ENCODE measurements at regions not wholly inside any gene's neighbourhood (a gene's known extent, or its start where the extent isn't known, plus 50 kb on each side); places are given as distances from the start of the nearest gene placed in this dataset.

DNA sequence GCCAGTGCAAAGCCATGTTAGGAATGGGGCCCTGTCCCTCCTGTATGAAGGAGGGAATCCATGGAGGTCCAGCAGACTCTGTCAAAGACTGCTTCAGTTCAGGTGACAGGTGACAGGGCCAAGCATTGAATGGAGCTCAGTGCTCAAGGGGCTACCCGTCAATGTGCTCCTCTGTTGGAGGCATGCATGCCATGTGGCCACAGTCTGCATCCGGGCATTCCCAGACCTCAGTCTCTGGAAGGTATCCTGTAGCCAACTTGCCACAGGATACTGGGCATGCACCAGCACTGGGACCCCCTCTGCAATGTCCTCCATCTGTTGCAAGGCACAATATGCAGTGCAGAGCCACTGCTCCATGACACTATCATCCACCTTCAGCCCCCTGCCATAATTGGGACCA, 136.1 kb upstream of the GATB start:
- no peak overlapping the region for H3K4me3 Mint-ChIP-seq
- no peak overlapping the region for H3K27ac Mint-ChIP-seq (ENCODE audit: low read depth)
- peaks cover 5% of the 10 kb centered on the region for H3K9me3 Mint-ChIP-seq
- H3K27me3 Mint-ChIP-seq, result no peaks in the 10 kb centered on the region
- no peak for ATAC-seq (replicated peaks; ENCODE audit: extremely low read depth, poor library complexity, severe bottlenecking)
- no peaks in the 10 kb centered on the region for H3K4me1 Mint-ChIP-seq
- H3K36me3 Mint-ChIP-seq (ENCODE audit: insufficient read depth), result no peaks in the 10 kb centered on the region
- no peak for DNase-seq (ENCODE audit: low spot score in 2 of 2)

DNA sequence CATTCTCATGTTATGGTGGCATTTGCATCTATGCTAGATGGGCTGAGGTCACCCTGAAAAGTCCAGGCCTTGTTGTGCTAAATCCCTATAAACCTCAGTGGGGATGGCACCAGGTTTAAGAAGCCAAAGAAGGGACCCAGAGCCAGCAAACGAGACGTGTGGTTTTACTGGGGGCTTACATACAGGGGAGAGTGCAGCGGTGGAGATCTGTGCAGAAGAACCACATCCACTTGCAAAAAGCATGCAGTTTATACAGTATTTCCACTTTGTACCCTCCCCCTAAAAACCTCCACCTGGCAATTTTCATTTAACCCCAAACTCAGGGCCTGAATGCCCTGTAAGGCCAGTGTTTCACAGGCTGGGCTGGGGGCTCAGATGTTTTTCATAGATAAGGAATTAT, 134.9 kb upstream of the GATB start:
- DNase-seq (ENCODE audit: low spot score in 2 of 2) (no peak), ATAC-seq (replicated peaks; ENCODE audit: extremely low read depth, poor library complexity, severe bottlenecking) (no peak)
- Mint-ChIP-seq H3K4me3 (no peak overlapping the region), H3K9me3 (peaks cover 5% of the 10 kb centered on the region), H3K36me3 (ENCODE audit: insufficient read depth) (no peaks in the 10 kb centered on the region), H3K27ac (ENCODE audit: low read depth) (no peak overlapping the region), H3K27me3 (no peaks in the 10 kb centered on the region), H3K4me1 (no peaks in the 10 kb centered on the region)

DNA sequence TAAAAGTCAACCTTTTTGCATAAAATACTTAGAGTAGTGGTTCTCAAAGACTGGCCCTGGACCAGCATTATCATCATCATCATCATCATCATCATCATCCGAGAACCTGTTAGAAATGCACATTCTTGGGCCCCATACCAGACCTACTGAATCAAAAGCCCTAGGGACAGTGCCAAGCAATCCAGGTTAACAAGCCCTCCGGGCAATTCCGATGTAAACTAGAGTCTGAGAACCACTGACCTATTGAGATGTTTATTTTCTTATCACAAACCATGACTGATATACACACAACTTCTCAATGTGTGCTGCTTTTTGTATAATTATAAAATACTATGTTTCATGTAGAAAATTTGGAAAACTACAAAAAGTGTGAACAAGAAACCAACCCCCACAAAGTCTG, 133.4 kb upstream of the GATB start:
- Mint-ChIP-seq H3K36me3 (ENCODE audit: insufficient read depth) (no peaks in the 10 kb centered on the region), H3K4me1 (no peaks in the 10 kb centered on the region), H3K27ac (ENCODE audit: low read depth) (no peak overlapping the region), H3K27me3 (no peaks in the 10 kb centered on the region), H3K4me3 (no peak overlapping the region), H3K9me3 (no peaks in the 10 kb centered on the region)
- ATAC-seq (replicated peaks; ENCODE audit: extremely low read depth, poor library complexity, severe bottlenecking), result no peak
- DNase-seq (ENCODE audit: low spot score in 2 of 2), result no peak

DNA sequence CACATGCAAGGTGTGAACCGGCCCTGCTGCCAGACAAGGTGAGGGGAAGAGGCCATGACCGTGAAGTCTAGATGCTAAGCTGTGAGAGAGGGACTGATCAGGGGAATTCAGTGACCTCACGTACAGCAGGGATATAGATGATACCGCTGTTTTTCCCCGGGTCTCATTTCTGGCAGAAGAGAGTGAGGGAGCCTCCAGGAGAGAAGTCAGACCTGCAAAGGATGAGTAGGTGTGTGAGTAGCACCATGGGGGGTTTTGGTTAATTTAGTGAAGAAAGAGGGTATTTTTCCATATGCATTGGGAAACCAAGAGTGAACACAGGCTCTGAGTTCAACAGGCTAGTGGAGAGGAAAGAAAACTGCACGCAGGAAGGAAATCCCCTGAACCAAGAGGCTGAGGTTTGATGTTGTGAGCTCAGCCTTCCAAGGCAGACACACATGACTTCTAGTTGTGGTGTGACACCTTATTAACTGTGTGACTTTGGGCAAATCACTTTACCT, 127.6 kb upstream of the GATB start:
- H3K36me3 Mint-ChIP-seq (ENCODE audit: insufficient read depth), result no peaks in the 10 kb centered on the region
- H3K4me1 Mint-ChIP-seq, result peaks cover 15% of the 10 kb centered on the region
- ATAC-seq (replicated peaks; ENCODE audit: extremely low read depth, poor library complexity, severe bottlenecking), result peak; percentile 90
- no peaks in the 10 kb centered on the region for H3K9me3 Mint-ChIP-seq
- peak overlapping the region; percentile 72 for H3K27ac Mint-ChIP-seq (ENCODE audit: low read depth)
- peak in 1 of 2 donors; percentile 28 for DNase-seq (ENCODE audit: low spot score in 2 of 2)
- peak overlapping the region; percentile 8 for H3K4me3 Mint-ChIP-seq
- no peaks in the 10 kb centered on the region for H3K27me3 Mint-ChIP-seq

DNA sequence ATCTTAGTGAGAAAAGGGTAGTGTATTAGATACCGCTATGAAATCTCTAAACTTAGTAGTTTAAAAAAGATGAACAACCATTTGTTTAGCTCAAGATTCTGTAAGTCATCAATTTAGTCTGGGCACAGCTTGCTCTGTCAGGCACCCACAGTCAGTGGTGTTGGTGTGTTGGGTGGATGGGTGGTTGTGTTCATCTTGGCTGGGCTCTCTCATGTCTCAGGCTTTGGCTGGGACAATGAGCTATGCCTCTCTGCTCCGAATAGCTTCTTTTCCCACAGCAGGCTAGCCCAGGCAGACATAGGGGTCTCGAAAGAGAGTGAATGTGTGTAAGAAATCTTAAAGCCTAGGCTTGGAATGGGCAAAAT, 127.0 kb upstream of the GATB start:
- ATAC-seq (replicated peaks; ENCODE audit: extremely low read depth, poor library complexity, severe bottlenecking) (no peak), DNase-seq (ENCODE audit: low spot score in 2 of 2) (no peak)
- no peaks in the 10 kb centered on the region for H3K36me3 Mint-ChIP-seq (ENCODE audit: insufficient read depth)
- peak overlapping the region; percentile 8 for H3K4me3 Mint-ChIP-seq
- peaks cover 21% of the 10 kb centered on the region for H3K4me1 Mint-ChIP-seq
- H3K9me3 Mint-ChIP-seq, result no peaks in the 10 kb centered on the region
- H3K27ac Mint-ChIP-seq (ENCODE audit: low read depth), result peak overlapping the region; percentile 72
- no peaks in the 10 kb centered on the region for H3K27me3 Mint-ChIP-seq

DNA sequence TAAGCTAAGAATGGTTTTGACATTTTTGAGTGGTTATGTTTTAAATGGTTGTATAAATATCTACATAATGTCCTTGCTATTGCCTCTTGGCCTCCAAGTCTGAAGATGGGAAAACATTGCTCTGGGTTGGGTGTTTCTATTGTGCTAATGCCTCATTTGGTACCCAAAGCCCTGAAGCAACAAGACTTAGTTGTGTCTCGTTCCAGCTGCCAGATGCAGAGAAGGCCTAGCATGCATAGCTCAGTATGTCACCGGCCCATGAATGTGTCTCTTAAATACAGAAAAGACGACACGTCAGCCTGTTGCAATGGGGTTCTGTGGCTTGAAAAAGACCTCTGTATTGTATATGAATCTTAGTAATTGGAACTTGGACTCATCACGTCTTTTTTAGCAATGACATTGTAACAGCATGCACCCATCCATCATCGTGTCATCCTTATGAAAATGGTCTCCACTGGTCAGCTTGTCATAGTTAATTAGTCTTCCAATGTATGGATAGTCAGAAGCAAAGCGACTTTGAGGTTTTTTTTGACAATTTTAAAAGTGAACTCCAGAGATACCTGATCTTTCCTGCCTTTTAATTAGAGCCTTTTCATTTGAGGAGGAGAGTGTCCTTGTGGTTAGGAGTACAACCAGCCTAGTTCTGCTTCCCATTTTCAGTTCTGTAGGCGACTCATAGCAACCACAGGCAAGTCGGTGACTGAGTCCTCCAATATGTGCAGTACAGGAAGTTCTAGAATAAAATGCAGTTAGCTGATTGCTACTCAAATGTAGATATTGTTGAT, 126.4 kb upstream of the GATB start:
- Mint-ChIP-seq H3K36me3 (ENCODE audit: insufficient read depth) (no peaks in the 10 kb centered on the region), H3K4me1 (peaks cover 27% of the 10 kb centered on the region), H3K27ac (ENCODE audit: low read depth) (peak overlapping the region; percentile 22), H3K9me3 (no peaks in the 10 kb centered on the region), H3K4me3 (no peak overlapping the region), H3K27me3 (no peaks in the 10 kb centered on the region)
- ATAC-seq (replicated peaks; ENCODE audit: extremely low read depth, poor library complexity, severe bottlenecking) (no peak), DNase-seq (ENCODE audit: low spot score in 2 of 2) (no peak)

DNA sequence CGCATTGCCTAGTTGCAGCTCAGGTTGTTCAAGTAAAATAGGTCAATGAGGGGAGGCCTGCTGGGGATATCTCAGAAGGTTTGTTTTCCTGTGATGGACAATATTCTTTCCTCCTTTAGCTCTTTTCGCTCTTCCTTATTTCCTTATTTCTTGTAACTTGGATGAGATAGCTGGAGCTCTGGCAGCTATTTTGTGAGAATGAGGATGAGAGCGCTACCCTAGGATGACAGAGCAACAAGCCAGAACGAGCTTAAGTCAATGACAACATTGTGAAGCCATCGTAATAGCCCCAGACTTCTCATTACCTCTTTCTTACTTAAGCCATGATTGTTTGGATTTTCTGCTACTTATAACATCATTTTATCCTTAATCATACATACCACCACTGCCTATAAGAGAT, 124.3 kb upstream of the GATB start:
- DNase-seq (ENCODE audit: low spot score in 2 of 2), result no peak
- H3K27me3 Mint-ChIP-seq, result no peaks in the 10 kb centered on the region
- no peaks in the 10 kb centered on the region for H3K36me3 Mint-ChIP-seq (ENCODE audit: insufficient read depth)
- no peak overlapping the region for H3K4me3 Mint-ChIP-seq
- no peak overlapping the region for H3K27ac Mint-ChIP-seq (ENCODE audit: low read depth)
- peaks cover 40% of the 10 kb centered on the region for H3K4me1 Mint-ChIP-seq
- H3K9me3 Mint-ChIP-seq, result no peaks in the 10 kb centered on the region
- no peak for ATAC-seq (replicated peaks; ENCODE audit: extremely low read depth, poor library complexity, severe bottlenecking)

DNA sequence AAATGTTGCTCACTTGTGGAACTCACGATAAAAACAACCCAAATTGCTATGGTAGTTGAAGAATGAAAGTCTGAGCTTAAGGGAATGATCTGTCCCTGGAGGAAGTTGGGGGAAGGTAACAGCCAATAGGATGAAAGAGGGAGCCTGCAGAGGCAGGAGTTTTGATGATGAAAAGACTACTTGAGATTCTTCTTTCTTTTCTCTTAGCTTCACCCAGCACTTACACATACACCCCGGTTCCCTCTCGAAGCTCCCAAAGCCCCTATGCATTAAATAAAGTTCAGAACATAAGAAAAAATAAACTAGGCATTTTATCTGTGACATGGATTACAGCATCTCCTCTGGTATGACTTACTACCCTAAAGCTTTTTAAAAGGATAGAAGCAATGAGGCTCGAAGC, 122.9 kb upstream of the GATB start:
- H3K9me3 Mint-ChIP-seq, result no peaks in the 10 kb centered on the region
- ATAC-seq (replicated peaks; ENCODE audit: extremely low read depth, poor library complexity, severe bottlenecking), result no peak
- H3K27ac Mint-ChIP-seq (ENCODE audit: low read depth), result no peak overlapping the region
- no peak overlapping the region for H3K4me3 Mint-ChIP-seq
- H3K27me3 Mint-ChIP-seq, result no peaks in the 10 kb centered on the region
- no peaks in the 10 kb centered on the region for H3K36me3 Mint-ChIP-seq (ENCODE audit: insufficient read depth)
- DNase-seq (ENCODE audit: low spot score in 2 of 2), result no peak
- peaks cover 40% of the 10 kb centered on the region for H3K4me1 Mint-ChIP-seq

DNA sequence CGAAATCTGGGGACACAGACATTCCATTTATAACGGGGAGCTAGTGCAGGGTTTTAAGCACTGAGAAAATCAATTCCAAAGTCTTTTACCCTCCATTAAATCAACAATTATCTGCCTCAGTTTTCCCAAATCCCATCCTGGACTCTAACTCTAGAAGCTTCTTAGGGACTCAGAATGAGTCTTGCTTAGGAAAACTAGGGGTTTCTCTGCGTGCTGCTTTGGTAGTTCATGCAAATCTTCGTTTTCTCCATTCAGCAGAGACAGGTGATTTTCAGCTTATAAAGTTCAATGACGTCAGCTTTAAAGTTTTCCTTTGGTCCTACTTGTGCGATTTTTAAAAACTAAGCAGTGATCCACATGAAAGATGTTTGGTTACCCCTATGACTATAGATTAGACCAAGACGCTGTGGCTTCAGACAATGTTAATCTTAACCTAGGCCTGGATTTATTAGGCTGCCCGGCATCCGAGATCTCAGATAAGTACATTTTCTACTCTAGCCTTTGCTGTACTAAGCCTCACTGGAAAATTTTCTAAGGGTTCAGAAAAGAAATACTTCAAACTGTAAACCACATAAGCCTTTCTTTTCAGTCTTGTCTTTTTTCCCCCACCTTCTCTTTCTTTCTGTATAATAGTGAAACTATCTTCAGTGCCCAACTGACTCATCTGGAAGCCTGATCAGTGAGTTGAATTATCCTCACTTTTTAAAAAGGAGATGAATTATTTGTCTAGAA, 121.4 kb upstream of the GATB start:
- no peak for DNase-seq (ENCODE audit: low spot score in 2 of 2)
- no peak overlapping the region for H3K4me3 Mint-ChIP-seq

DNA sequence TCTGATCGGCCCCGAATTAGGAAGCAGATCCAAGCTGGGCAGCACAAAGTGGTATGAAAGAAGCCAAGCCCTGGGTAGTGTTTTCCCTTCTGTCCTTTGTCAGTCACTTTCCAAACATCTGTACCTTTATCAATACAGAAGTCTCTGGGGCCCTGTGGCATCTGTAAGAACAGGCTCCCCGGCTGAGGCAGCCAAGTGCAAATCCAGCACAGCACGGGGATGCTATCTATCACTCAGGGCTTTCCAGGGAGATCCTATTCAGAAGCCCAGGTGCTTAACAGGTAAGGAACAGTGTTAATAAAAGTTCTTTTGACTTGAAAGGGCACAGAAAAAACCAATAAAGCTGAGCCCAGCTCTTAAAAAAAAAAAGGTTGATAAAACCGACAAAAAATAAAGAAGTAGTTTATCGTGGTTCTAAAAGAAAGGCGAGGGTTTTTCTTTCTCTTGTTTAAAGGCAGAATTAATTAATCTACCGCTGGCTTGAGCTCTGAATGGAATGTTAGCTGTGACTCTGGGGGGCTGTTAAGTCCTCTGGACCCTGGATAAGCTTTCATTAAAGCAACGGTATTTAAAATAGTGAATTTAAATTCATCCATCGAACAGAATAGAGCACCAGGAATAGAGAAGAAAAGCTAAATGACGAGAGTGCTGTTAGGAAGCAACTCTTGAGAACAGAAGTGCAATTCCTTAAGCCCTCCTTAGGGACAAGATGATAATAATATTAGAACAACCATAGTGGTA, 119.1 kb upstream of the GATB start:
- Mint-ChIP-seq H3K4me1 (peaks cover 25% of the 10 kb centered on the region), H3K4me3 (no peak overlapping the region), H3K36me3 (ENCODE audit: insufficient read depth) (no peaks in the 10 kb centered on the region), H3K27me3 (no peaks in the 10 kb centered on the region), H3K27ac (ENCODE audit: low read depth) (no peak overlapping the region), H3K9me3 (no peaks in the 10 kb centered on the region)
- DNase-seq (ENCODE audit: low spot score in 2 of 2) (no peak), ATAC-seq (replicated peaks; ENCODE audit: extremely low read depth, poor library complexity, severe bottlenecking) (no peak)

More for the DNA sequence above, 121.4 kb upstream of the GATB start:
- ATAC-seq (replicated peaks; ENCODE audit: extremely low read depth, poor library complexity, severe bottlenecking), result no peak
- H3K9me3 Mint-ChIP-seq, result no peaks in the 10 kb centered on the region
- no peaks in the 10 kb centered on the region for H3K36me3 Mint-ChIP-seq (ENCODE audit: insufficient read depth)
- H3K27ac Mint-ChIP-seq (ENCODE audit: low read depth), result peak overlapping the region; percentile 44
- no peaks in the 10 kb centered on the region for H3K27me3 Mint-ChIP-seq
- peaks cover 26% of the 10 kb centered on the region for H3K4me1 Mint-ChIP-seq

DNA sequence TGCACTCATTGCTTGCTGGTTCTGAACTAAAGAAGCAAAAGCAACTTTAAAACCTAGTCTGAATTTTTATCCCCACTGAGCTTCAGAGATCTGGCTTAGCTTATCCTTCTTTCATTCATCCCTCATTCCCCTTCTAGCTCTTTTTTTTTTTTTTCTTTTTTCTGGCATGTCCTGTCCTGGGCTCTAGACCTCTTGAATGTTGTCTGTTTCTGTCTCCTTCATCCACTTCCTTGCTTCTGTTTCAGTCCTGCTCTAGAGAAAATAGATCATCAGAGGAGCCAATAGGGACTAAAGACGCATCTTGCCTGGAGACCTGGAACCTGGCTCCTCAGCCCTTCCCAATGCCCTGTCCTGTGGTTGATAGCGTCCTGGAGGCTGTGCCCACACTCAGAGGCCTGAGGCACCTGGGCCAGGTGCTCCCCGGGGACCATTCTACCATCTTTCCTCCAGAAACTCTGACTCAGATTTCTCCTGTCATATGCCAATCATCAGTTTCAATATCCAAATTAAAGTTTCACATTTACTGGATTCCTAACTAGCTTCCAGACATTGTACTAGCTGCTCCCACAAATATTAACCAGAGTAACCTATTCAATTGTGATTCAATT, 115.7 kb upstream of the GATB start:
- DNase-seq (ENCODE audit: low spot score in 2 of 2) (no peak), ATAC-seq (replicated peaks; ENCODE audit: extremely low read depth, poor library complexity, severe bottlenecking) (no peak)
- Mint-ChIP-seq H3K4me1 (peaks cover 6% of the 10 kb centered on the region), H3K27me3 (no peaks in the 10 kb centered on the region), H3K36me3 (ENCODE audit: insufficient read depth) (no peaks in the 10 kb centered on the region), H3K27ac (ENCODE audit: low read depth) (no peak overlapping the region), H3K9me3 (no peaks in the 10 kb centered on the region), H3K4me3 (no peak overlapping the region)

DNA sequence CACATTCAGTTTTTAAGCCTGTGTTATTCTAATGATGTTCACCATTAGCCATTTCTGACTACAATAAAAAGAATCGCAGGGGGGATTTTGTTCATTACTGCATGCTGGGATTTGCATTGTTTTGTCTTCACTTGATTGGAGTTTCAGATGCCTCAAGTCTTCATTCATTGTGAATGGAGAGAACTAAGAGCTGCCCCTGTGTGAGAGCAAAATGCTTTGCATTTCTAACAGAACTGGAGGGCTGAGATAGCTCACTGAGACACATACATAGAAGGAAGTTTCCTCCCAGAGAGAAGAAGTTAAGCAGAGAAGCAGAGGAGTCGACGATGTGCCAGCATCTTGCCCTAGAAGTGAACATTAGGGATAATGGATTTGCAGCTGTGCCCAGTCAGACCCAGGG, 113.5 kb upstream of the GATB start:
- Mint-ChIP-seq H3K27me3 (no peaks in the 10 kb centered on the region), H3K4me1 (no peaks in the 10 kb centered on the region), H3K36me3 (ENCODE audit: insufficient read depth) (no peaks in the 10 kb centered on the region), H3K4me3 (no peak overlapping the region), H3K27ac (ENCODE audit: low read depth) (no peak overlapping the region), H3K9me3 (no peaks in the 10 kb centered on the region)
- no peak for DNase-seq (ENCODE audit: low spot score in 2 of 2)
- no peak for ATAC-seq (replicated peaks; ENCODE audit: extremely low read depth, poor library complexity, severe bottlenecking)
